ENCODE measurements at regions not wholly inside any gene's neighbourhood (a gene's known extent, or its start where the extent isn't known, plus 50 kb on each side); places are given as distances from the start of the nearest gene placed in this dataset.

DNA sequence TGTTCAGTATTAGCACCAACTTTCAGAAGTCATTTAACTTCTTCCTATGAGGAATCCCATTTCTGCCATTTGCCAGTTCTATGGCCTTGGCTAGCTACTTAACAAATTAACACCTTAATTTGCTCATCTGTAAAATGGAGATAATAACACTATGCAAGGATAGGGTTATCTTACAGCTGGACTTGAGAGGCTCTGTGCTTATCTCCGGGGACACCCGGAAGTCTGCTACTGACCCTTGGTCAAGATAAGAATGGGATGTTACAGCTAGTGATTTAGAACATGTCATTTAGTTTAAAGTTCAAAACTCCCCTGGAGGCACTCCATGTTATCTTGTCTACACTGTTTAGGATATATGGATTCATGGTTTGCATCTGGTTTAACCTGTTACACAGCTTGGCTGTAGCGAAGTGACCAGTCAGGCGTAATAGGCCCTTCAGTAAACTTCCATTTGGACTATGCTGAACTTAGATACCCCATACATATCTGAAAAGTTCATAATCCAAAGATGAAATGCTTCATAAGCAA lies 156.0 kb upstream of the CD96 start:
- no peaks in the 10 kb centered on the region for H3K27me3 ChIP-seq (ENCODE audit: low read depth, low read length)
- H3K79me2 ChIP-seq (ENCODE audit: low read length), result no peaks in the 10 kb centered on the region
- no peaks in the 10 kb centered on the region for H3K9me3 ChIP-seq (ENCODE audit: insufficient read depth, low read length)
- H3K27ac ChIP-seq (ENCODE audit: low read length), result no peak overlapping the region
- no peak overlapping the region for H2AFZ ChIP-seq (ENCODE audit: low read depth, low read length)
- no peak overlapping the region for H3K4me2 ChIP-seq (ENCODE audit: low read length)
- H3K4me1 ChIP-seq (ENCODE audit: low read length), result no peaks in the 10 kb centered on the region
- no peaks in the 10 kb centered on the region for H4K20me1 ChIP-seq (ENCODE audit: insufficient read depth, low read length)
- no peak overlapping the region for H3K9ac ChIP-seq (ENCODE audit: low read length)
- TF ChIP-seq, protein P1, sequence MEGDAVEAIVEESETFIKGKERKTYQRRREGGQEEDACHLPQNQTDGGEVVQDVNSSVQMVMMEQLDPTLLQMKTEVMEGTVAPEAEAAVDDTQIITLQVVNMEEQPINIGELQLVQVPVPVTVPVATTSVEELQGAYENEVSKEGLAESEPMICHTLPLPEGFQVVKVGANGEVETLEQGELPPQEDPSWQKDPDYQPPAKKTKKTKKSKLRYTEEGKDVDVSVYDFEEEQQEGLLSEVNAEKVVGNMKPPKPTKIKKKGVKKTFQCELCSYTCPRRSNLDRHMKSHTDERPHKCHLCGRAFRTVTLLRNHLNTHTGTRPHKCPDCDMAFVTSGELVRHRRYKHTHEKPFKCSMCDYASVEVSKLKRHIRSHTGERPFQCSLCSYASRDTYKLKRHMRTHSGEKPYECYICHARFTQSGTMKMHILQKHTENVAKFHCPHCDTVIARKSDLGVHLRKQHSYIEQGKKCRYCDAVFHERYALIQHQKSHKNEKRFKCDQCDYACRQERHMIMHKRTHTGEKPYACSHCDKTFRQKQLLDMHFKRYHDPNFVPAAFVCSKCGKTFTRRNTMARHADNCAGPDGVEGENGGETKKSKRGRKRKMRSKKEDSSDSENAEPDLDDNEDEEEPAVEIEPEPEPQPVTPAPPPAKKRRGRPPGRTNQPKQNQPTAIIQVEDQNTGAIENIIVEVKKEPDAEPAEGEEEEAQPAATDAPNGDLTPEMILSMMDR (IDR thresholded peaks at IDR 0.05; ENCODE audit: low read depth, low read length), result no peak
- TF ChIP-seq EZH2phosphoT487 (IDR thresholded peaks at IDR 0.05; ENCODE audit: low read depth), result no peak
- no peaks in the 10 kb centered on the region for H3K36me3 ChIP-seq (replicated peaks; ENCODE audit: low read depth, low read length)
- no peak overlapping the region for H3K4me3 ChIP-seq (ENCODE audit: low read length)

DNA sequence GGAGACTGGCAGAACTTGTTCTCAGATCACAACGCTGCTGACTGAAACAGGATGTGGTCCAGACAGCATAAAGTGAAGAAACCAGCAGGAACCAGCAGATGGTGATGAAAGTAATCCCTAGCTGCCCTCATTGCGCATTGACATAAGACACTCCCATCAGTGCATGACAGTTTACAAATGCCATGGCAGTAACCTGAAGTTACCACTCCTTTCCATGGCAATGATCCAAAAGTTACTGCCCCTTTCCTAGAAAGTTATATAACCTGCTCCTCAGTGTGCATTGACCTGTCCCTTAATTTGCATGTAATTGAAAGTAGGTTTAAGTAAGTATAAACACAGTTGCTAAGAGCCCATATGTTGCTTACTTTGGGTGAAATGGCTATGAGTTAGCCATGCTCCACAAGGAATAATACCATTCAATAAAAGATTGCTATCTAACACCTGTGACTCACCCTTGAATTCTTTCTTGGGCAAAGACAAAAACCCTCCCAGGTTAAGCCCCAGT lies 149.1 kb upstream of the CD96 start:
- H3K9ac ChIP-seq (ENCODE audit: low read length), result no peak overlapping the region
- no peaks in the 10 kb centered on the region for H3K79me2 ChIP-seq (ENCODE audit: low read length)
- no peaks in the 10 kb centered on the region for H3K9me3 ChIP-seq (ENCODE audit: insufficient read depth, low read length)
- H3K27ac ChIP-seq (ENCODE audit: low read length), result no peak overlapping the region
- H2AFZ ChIP-seq (ENCODE audit: low read depth, low read length), result no peak overlapping the region
- no peaks in the 10 kb centered on the region for H3K4me1 ChIP-seq (ENCODE audit: low read length)
- no peaks in the 10 kb centered on the region for H3K36me3 ChIP-seq (replicated peaks; ENCODE audit: low read depth, low read length)
- TF ChIP-seq EZH2phosphoT487 (IDR thresholded peaks at IDR 0.05; ENCODE audit: low read depth), result no peak
- TF ChIP-seq, protein P1 (IDR thresholded peaks at IDR 0.05; ENCODE audit: low read depth, low read length), result no peak
- no peaks in the 10 kb centered on the region for H3K27me3 ChIP-seq (ENCODE audit: low read depth, low read length)
- no peak overlapping the region for H3K4me2 ChIP-seq (ENCODE audit: low read length)
- no peak overlapping the region for H3K4me3 ChIP-seq (ENCODE audit: low read length)
- no peaks in the 10 kb centered on the region for H4K20me1 ChIP-seq (ENCODE audit: insufficient read depth, low read length)

DNA sequence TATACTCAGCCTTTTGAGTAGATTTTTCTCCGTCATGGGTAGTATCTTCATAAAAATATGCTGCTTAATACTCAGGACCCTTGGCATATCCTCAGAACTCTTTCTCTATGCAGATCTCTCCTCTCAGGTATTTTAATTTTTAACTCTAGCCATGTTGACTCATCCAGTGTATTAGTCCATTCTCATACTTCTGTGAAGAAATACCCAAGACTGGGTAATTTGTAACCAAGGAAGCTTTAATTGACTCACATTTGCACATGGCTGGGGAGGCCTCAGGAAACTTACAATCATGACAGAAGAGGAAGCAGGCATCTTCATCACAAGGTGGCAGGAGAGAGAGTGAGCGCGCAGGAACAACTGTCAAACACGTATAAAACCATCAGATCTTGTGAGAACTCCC lies 129.3 kb upstream of the CD96 start:
- no peak for TF ChIP-seq EZH2phosphoT487 (IDR thresholded peaks at IDR 0.05; ENCODE audit: low read depth)
- TF ChIP-seq, protein P1 (IDR thresholded peaks at IDR 0.05; ENCODE audit: low read depth, low read length), result no peak
- H3K4me3 ChIP-seq (ENCODE audit: low read length), result no peak overlapping the region
- H3K4me1 ChIP-seq (ENCODE audit: low read length), result peaks cover 4% of the 10 kb centered on the region; the same call in 1 of the 2 replicates
- H3K79me2 ChIP-seq (ENCODE audit: low read length), result no peaks in the 10 kb centered on the region
- no peak overlapping the region for H3K27ac ChIP-seq (ENCODE audit: low read length)
- H2AFZ ChIP-seq (ENCODE audit: low read depth, low read length), result no peak overlapping the region
- no peak overlapping the region for H3K4me2 ChIP-seq (ENCODE audit: low read length)
- H4K20me1 ChIP-seq (ENCODE audit: insufficient read depth, low read length), result no peaks in the 10 kb centered on the region
- no peaks in the 10 kb centered on the region for H3K9me3 ChIP-seq (ENCODE audit: insufficient read depth, low read length)
- H3K36me3 ChIP-seq (replicated peaks; ENCODE audit: low read depth, low read length), result no peaks in the 10 kb centered on the region
- H3K27me3 ChIP-seq (ENCODE audit: low read depth, low read length), result no peaks in the 10 kb centered on the region
- no peak overlapping the region for H3K9ac ChIP-seq (ENCODE audit: low read length)

DNA sequence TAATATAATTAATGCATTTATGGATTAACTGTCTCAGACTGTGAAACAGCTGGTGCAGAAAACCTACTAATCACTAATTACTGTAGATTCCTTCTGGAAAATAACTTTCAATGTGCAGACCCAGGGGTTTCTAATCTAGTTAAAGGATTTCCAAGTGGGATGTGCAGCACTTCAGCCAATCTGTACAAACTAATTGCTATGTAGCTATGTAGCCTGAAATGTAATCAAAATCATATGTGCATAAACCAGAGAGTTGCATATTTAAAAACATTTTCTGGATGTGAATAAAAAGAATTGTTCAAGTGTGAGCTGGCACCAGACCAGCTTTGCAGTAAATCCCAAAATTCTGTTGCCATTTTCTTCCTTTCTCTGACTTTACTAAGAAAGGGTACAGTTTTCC lies 127.5 kb upstream of the CD96 start:
- H4K20me1 ChIP-seq (ENCODE audit: insufficient read depth, low read length), result no peaks in the 10 kb centered on the region
- no peak overlapping the region for H3K4me2 ChIP-seq (ENCODE audit: low read length)
- H3K4me3 ChIP-seq (ENCODE audit: low read length), result no peak overlapping the region
- TF ChIP-seq, protein P1 (IDR thresholded peaks at IDR 0.05; ENCODE audit: low read depth, low read length), result no peak
- no peak for TF ChIP-seq EZH2phosphoT487 (IDR thresholded peaks at IDR 0.05; ENCODE audit: low read depth)
- H3K9ac ChIP-seq (ENCODE audit: low read length), result no peak overlapping the region
- H2AFZ ChIP-seq (ENCODE audit: low read depth, low read length), result no peak overlapping the region
- H3K27me3 ChIP-seq (ENCODE audit: low read depth, low read length), result no peaks in the 10 kb centered on the region
- no peaks in the 10 kb centered on the region for H3K79me2 ChIP-seq (ENCODE audit: low read length)
- no peaks in the 10 kb centered on the region for H3K36me3 ChIP-seq (replicated peaks; ENCODE audit: low read depth, low read length)
- no peaks in the 10 kb centered on the region for H3K9me3 ChIP-seq (ENCODE audit: insufficient read depth, low read length)
- peaks cover 6% of the 10 kb centered on the region; the same call in 1 of the 2 replicates for H3K4me1 ChIP-seq (ENCODE audit: low read length)
- no peak overlapping the region for H3K27ac ChIP-seq (ENCODE audit: low read length)

Measured in OCI-LY3 (cell line).